Kidney (tissue), 13 donors: ENCODE measurements at regions not wholly inside any gene's neighbourhood (a gene's known extent, or its start where the extent isn't known, plus 50 kb on each side); places are given as distances from the start of the nearest gene placed in this dataset.

ENCODE experiments used
- DNase-seq, 5 donors: peaks; one replicate each; pipeline ENCODE4 v3.0.0-alpha.2; 2013 to 2020
- FAIRE-seq: peaks from 2 replicates; lab custom pipeline; 2012; peaks lifted over from hg19 to GRCh38; lab: Jason Lieb, UNC
- H3K27ac ChIP-seq, 2 donors: one replicate each; pipeline ENCODE4 v1.7.0; 2013; ENCODE audit warnings: low read depth in 2 of 2, low read length in 2 of 2, inconsistent platforms in 1 of 2
- H3K27me3 ChIP-seq: one replicate; pipeline ENCODE4 v1.7.1; 2013; ENCODE audit warnings: low read length, inconsistent platforms; ENCODE audit not compliant: control insufficient read depth, insufficient read depth
- H3K36me3 ChIP-seq, 3 donors: one replicate each; pipeline versions ENCODE4 v1.7.0 to v1.7.1; 2013; ENCODE audit warnings: low read length in 3 of 3, control low read depth in 1 of 3, inconsistent platforms in 1 of 3; ENCODE audit not compliant: insufficient read depth in 3 of 3, control insufficient read depth in 2 of 3
- H3K4me1 ChIP-seq, 3 donors: one replicate each; pipeline versions ENCODE4 v1.7.0 to v1.7.1; 2013; ENCODE audit warnings: low read length in 3 of 3, inconsistent platforms in 1 of 3, low read depth in 1 of 3; ENCODE audit not compliant: control insufficient read depth in 2 of 3, insufficient read depth in 2 of 3
- H3K4me3 ChIP-seq, 3 donors: one replicate each; pipeline versions ENCODE4 v1.7.0 to v1.8.1; 2013; ENCODE audit warnings: low read length in 3 of 3, control low read depth in 1 of 3, inconsistent platforms in 1 of 3
- H3K9ac ChIP-seq, 3 donors: one replicate each; pipeline versions ENCODE4 v1.7.0 to v1.7.1; 2013; ENCODE audit warnings: low read length in 3 of 3, control low read depth in 1 of 3, inconsistent platforms in 1 of 3
- H3K9me3 ChIP-seq, 3 donors: one replicate each; pipeline versions ENCODE4 v1.7.0 to v1.7.1; 2013; ENCODE audit warnings: low read length in 3 of 3, control low read depth in 1 of 3, inconsistent platforms in 1 of 3; ENCODE audit not compliant: control insufficient read depth in 2 of 3, insufficient read depth in 1 of 3
- intact Hi-C: fragments of 100-400 bp; cut with DNase I; formaldehyde crosslinking; loops from one replicate; pipeline ENCODE4 v1.11.1; 2022
- TF ChIP-seq, protein P1 (sequence below): IDR thresholded peaks from 3 replicates; pipeline ENCODE4 v1.5.1; 2012; ENCODE audit warnings: mild to moderate bottlenecking, moderate library complexity, borderline replicate concordance; ENCODE audit not compliant: insufficient read depth; ENCODE audit errors: extremely low read depth
- donor health status: control.
- donor health status: control.
- donor health status: control.
- donor health status: control.
- donor health status: control.
- donor health status: DM: yes; HTN: yes; CAD: no.
- donor health status: Normal renal cell carcinoma (clear cell type).

DNA sequence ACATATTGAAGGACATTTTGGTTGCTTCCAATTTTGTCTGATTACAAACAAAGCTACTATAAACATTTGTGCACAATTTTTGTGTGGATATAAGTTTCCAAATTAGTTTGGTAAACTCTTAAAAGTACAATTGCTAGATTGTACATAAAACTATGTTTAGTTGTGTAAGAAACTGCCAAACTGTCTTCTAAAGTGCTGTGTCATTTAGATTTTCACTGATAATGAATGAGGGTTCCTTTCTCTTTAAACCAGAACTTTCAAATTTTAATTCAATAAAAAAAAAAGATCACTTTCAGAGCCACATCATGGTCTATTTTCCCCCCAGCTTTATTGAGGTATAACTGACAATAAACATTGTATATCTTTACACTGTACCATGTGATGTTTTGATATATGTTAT lies 74.0 kb upstream of the TRPC7 start:
- H3K4me1 ChIP-seq, result no peaks in the 10 kb centered on the region
- FAIRE-seq (no peak), DNase-seq (no peak)
- intact Hi-C loops, result no loop called here
- H3K9ac ChIP-seq, result no peak overlapping the region
- H3K4me3 ChIP-seq, result no peak overlapping the region
- H3K9me3 ChIP-seq, result peaks cover 0 to 4% (median 0%) of the 10 kb centered on the region in 3 donors
- no peaks in the 10 kb centered on the region for H3K27me3 ChIP-seq
- H3K27ac ChIP-seq, result no peak overlapping the region
- H3K36me3 ChIP-seq, result no peaks in the 10 kb centered on the region
- TF ChIP-seq, protein P1, sequence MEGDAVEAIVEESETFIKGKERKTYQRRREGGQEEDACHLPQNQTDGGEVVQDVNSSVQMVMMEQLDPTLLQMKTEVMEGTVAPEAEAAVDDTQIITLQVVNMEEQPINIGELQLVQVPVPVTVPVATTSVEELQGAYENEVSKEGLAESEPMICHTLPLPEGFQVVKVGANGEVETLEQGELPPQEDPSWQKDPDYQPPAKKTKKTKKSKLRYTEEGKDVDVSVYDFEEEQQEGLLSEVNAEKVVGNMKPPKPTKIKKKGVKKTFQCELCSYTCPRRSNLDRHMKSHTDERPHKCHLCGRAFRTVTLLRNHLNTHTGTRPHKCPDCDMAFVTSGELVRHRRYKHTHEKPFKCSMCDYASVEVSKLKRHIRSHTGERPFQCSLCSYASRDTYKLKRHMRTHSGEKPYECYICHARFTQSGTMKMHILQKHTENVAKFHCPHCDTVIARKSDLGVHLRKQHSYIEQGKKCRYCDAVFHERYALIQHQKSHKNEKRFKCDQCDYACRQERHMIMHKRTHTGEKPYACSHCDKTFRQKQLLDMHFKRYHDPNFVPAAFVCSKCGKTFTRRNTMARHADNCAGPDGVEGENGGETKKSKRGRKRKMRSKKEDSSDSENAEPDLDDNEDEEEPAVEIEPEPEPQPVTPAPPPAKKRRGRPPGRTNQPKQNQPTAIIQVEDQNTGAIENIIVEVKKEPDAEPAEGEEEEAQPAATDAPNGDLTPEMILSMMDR, result no peak

- Histone ChIP-seq H3K4me1 (no peaks in the 10 kb centered on the region), H3K9ac (no peak overlapping the region), H3K9me3 (no peaks in the 10 kb centered on the region), H3K36me3 (no peaks in the 10 kb centered on the region), H3K27ac (no peak overlapping the region), H3K4me3 (no peak overlapping the region), H3K27me3 (no peaks in the 10 kb centered on the region)
- DNase-seq, result no peak
- no peak for FAIRE-seq
- intact Hi-C loops, result no loop called here
- TF ChIP-seq, protein P1, result no peak
Observed at GRCh38 chr5:136435946-136436543, 70.7 kb upstream of the TRPC7 start.

- Histone ChIP-seq H3K4me3 (no peak overlapping the region), H3K36me3 (no peaks in the 10 kb centered on the region), H3K9me3 (no peaks in the 10 kb centered on the region), H3K9ac (no peak overlapping the region), H3K27me3 (no peaks in the 10 kb centered on the region), H3K4me1 (no peaks in the 10 kb centered on the region), H3K27ac (no peak overlapping the region)
- no peak for DNase-seq
- FAIRE-seq, result no peak
- intact Hi-C loops, result no loop called here
- TF ChIP-seq, protein P1, result no peak
Observed at GRCh38 chr5:136434795-136435194, 69.5 kb upstream of the TRPC7 start.

DNA sequence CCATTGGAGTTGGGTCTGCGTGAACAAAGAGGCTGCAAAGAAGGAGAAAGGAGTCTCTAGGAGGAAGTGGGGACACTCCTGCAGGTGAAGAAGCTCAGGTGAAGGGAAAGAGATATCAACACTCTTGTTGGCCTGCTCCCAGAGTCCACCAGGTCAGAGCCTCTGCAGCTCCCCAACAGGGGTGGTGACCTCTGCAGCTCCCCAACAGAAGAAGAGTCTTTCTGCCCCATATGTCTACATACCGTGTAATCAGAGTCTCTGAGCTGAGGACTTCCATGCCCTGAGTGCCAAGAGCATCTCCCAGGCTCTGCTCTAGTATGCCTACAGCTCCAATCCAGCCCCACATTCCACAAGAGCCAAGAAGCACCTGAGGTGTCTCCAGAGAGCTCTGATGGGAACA lies 67.4 kb upstream of the TRPC7 start:
- intact Hi-C loops, result no loop called here
- Histone ChIP-seq H3K27me3 (no peaks in the 10 kb centered on the region), H3K36me3 (no peaks in the 10 kb centered on the region), H3K9ac (no peak overlapping the region), H3K27ac (no peak overlapping the region), H3K9me3 (no peaks in the 10 kb centered on the region), H3K4me1 (no peaks in the 10 kb centered on the region), H3K4me3 (no peak overlapping the region)
- FAIRE-seq (no peak), DNase-seq (no peak)
- TF ChIP-seq, protein P1, result no peak
